CD14-positive monocyte (primary cell): ENCODE measurements at regions not wholly inside any gene's neighbourhood (a gene's known extent, or its start where the extent isn't known, plus 50 kb on each side); places are given as distances from the start of the nearest gene placed in this dataset.

Experiments used
- DNase-seq, 3 donors: peaks; one replicate each; pipeline ENCODE4 v3.0.0-alpha.2; 2011 to 2022
- H2AFZ ChIP-seq: 2 replicates; pipeline ENCODE4 v1.6.0; 2012; ENCODE audit warnings: mild to moderate bottlenecking, low read depth, low read length, inconsistent platforms; ENCODE audit not compliant: insufficient read depth, poor library complexity, severe bottlenecking
- H3K27ac ChIP-seq, 2 donors: 1 replicate in 1 of 2; 2 replicates in 1 of 2; pipeline ENCODE4 v1.5.1; 2012 to 2013; ENCODE audit warnings: low read length in 2 of 2, control low read depth in 1 of 2, inconsistent platforms in 1 of 2, low read depth in 1 of 2, mild to moderate bottlenecking in 1 of 2
- H3K27me3 ChIP-seq, 2 donors: one replicate each; pipeline versions ENCODE4 v1.6.0 to v1.6.1; 2011 to 2013; ENCODE audit warnings: low read length in 2 of 2; ENCODE audit not compliant: control insufficient read depth in 2 of 2, insufficient read depth in 2 of 2
- H3K36me3 ChIP-seq, 2 donors: replicated peaks in 1 of 2; 1 replicate in 1 of 2; 2 replicates in 1 of 2; pipeline versions ENCODE4 v1.5.1 to v1.6.1; 2012 to 2013; ENCODE audit warnings: low read length in 2 of 2, control low read depth in 1 of 2, inconsistent platforms in 1 of 2, mild to moderate bottlenecking in 1 of 2; ENCODE audit not compliant: insufficient read depth in 2 of 2, control insufficient read depth in 1 of 2
- H3K4me1 ChIP-seq, 2 donors: 1 replicate in 1 of 2; 2 replicates in 1 of 2; pipeline versions ENCODE4 v1.5.1 to v1.6.1; 2012 to 2013; ENCODE audit warnings: low read length in 2 of 2, control low read depth in 1 of 2, inconsistent platforms in 1 of 2, mild to moderate bottlenecking in 1 of 2, moderate library complexity in 1 of 2; ENCODE audit not compliant: insufficient read depth in 2 of 2, control insufficient read depth in 1 of 2
- H3K4me2 ChIP-seq: replicated peaks from 2 replicates; pipeline ENCODE3; 2012; ENCODE audit warnings: low read length, moderate library complexity, mild to moderate bottlenecking; ENCODE audit not compliant: poor library complexity, severe bottlenecking; ENCODE audit errors: extremely low read depth
- H3K4me3 ChIP-seq, 3 experiments: fragments of 200-600 bp in 1 of 3; sonication (generic) in 1 of 3; replicated peaks in 1 of 3; 1 replicate in 2 of 3; 2 replicates in 1 of 3; pipeline ENCODE4 v1.5.1; 2011 to 2013; ENCODE audit warnings: low read length in 3 of 3, mild to moderate bottlenecking in 3 of 3, control low read depth in 2 of 3, low read depth in 2 of 3, inconsistent platforms in 1 of 3, moderate library complexity in 1 of 3
- H3K79me2 ChIP-seq: 2 replicates; pipeline ENCODE4 v1.6.0; 2012; ENCODE audit warnings: mild to moderate bottlenecking, control low read depth, inconsistent platforms, low read length, moderate library complexity; ENCODE audit not compliant: insufficient read depth
- H3K9ac ChIP-seq: 2 replicates; pipeline ENCODE4 v1.6.0; 2017; ENCODE audit warnings: low read length, mild to moderate bottlenecking; ENCODE audit not compliant: insufficient read depth, poor library complexity, severe bottlenecking
- H3K9me3 ChIP-seq, 2 donors: replicated peaks in 1 of 2; 1 replicate in 1 of 2; 2 replicates in 1 of 2; pipeline versions ENCODE4 v1.5.1 to v1.6.1; 2012 to 2013; ENCODE audit warnings: low read length in 2 of 2, control low read depth in 1 of 2; ENCODE audit not compliant: control insufficient read depth in 1 of 2, insufficient read depth in 1 of 2
- H4K20me1 ChIP-seq: 2 replicates; pipeline ENCODE4 v1.6.0; 2012; ENCODE audit warnings: mild to moderate bottlenecking, low read length, control low read depth, moderate library complexity; ENCODE audit not compliant: insufficient read depth
- H3K27ac Mint-ChIP-seq, 7 donors: one replicate each; pipeline ENCODE4 v1.8.0; 2020; ENCODE audit warnings: mild to moderate bottlenecking in 7 of 7, mixed read lengths in 7 of 7, moderate library complexity in 6 of 7, inconsistent platforms in 2 of 7
- H3K27me3 Mint-ChIP-seq, 3 donors: one replicate each; pipeline ENCODE4 v1.8.0; 2021 to 2022; ENCODE audit warnings: low read depth in 3 of 3, mild to moderate bottlenecking in 3 of 3, mixed read lengths in 3 of 3, moderate library complexity in 3 of 3, inconsistent platforms in 1 of 3
- H3K36me3 Mint-ChIP-seq, 2 donors: one replicate each; pipeline ENCODE4 v1.8.0; 2020; ENCODE audit warnings: mixed read lengths in 2 of 2, inconsistent platforms in 1 of 2, mild to moderate bottlenecking in 1 of 2
- H3K4me1 Mint-ChIP-seq: one replicate; pipeline ENCODE4 v1.8.0; 2020; ENCODE audit warnings: mild to moderate bottlenecking, mixed read lengths
- H3K4me3 Mint-ChIP-seq, 2 donors: one replicate each; pipeline ENCODE4 v1.8.0; 2020; ENCODE audit warnings: mild to moderate bottlenecking in 2 of 2, mixed read lengths in 2 of 2, moderate library complexity in 1 of 2
- H3K9me3 Mint-ChIP-seq, 7 donors: one replicate each; pipeline ENCODE4 v1.8.0; 2020 to 2022; ENCODE audit warnings: mixed read lengths in 7 of 7, mild to moderate bottlenecking in 6 of 7, moderate library complexity in 6 of 7, inconsistent platforms in 2 of 7
- WGBS: methylation state at CpG from one replicate; pipeline ENCODE4 v1.1.5; 2013; ENCODE audit warnings: missing lambda C conversion rate; ENCODE audit not compliant: insufficient coverage; 5-methylcytosine and 5-hydroxymethylcytosine counted together
- intact Hi-C, 2 donors: fragments of 100-400 bp; cut with micrococcal nuclease; formaldehyde crosslinking; loops; one replicate each; pipeline versions ENCODE4 v1.15.0 to v1.15.1; 2023
- TF ChIP-seq, protein P1 (sequence below): fragments of 200-600 bp; IDR thresholded peaks from one replicate; pipeline ENCODE4 v1.8.0; 2022; ENCODE audit warnings: antibody characterized with exemption, mild to moderate bottlenecking

GRCh38 chr11:127966821-127967220 lies 620.5 kb downstream of the ETS1 start:
- no peaks in the 10 kb centered on the region for H3K27me3 ChIP-seq
- no peak overlapping the region for H2AFZ ChIP-seq
- peaks cover 0 to 8% (median 5%) of the 10 kb centered on the region in 7 donors for H3K9me3 Mint-ChIP-seq
- no peaks in the 10 kb centered on the region for H3K4me1 Mint-ChIP-seq
- no peak overlapping the region for H3K9ac ChIP-seq
- no peak for DNase-seq
- no peak overlapping the region for H3K27ac Mint-ChIP-seq
- no peak overlapping the region for H3K4me3 Mint-ChIP-seq
- intact Hi-C loops = no loop called here
- H3K79me2 ChIP-seq = no peaks in the 10 kb centered on the region
- 100% methylated on average over 1 of the region's 1 CpG for WGBS
- H3K36me3 Mint-ChIP-seq = no peaks in the 10 kb centered on the region
- no peak overlapping the region for H3K4me3 ChIP-seq
- H3K27me3 Mint-ChIP-seq = peaks cover 0 to 3% (median 0%) of the 10 kb centered on the region in 3 donors
- H3K27ac ChIP-seq = no peak overlapping the region
- H4K20me1 ChIP-seq = no peaks in the 10 kb centered on the region
- no peak overlapping the region for H3K4me2 ChIP-seq
- peaks cover 0 to 3% of the 10 kb centered on the region in 2 donors for H3K9me3 ChIP-seq
- H3K36me3 ChIP-seq = no peaks in the 10 kb centered on the region
- TF ChIP-seq, protein P1, sequence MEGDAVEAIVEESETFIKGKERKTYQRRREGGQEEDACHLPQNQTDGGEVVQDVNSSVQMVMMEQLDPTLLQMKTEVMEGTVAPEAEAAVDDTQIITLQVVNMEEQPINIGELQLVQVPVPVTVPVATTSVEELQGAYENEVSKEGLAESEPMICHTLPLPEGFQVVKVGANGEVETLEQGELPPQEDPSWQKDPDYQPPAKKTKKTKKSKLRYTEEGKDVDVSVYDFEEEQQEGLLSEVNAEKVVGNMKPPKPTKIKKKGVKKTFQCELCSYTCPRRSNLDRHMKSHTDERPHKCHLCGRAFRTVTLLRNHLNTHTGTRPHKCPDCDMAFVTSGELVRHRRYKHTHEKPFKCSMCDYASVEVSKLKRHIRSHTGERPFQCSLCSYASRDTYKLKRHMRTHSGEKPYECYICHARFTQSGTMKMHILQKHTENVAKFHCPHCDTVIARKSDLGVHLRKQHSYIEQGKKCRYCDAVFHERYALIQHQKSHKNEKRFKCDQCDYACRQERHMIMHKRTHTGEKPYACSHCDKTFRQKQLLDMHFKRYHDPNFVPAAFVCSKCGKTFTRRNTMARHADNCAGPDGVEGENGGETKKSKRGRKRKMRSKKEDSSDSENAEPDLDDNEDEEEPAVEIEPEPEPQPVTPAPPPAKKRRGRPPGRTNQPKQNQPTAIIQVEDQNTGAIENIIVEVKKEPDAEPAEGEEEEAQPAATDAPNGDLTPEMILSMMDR = no peak
- H3K4me1 ChIP-seq = no peaks in the 10 kb centered on the region

GRCh38 chr11:127965939-127966668 lies 621.3 kb downstream of the ETS1 start:
- no peaks in the 10 kb centered on the region for H3K36me3 ChIP-seq
- DNase-seq = no peak
- no peaks in the 10 kb centered on the region for H3K36me3 Mint-ChIP-seq
- H3K27ac ChIP-seq = no peak overlapping the region
- no peaks in the 10 kb centered on the region for H3K4me1 ChIP-seq
- H3K27ac Mint-ChIP-seq = no peak overlapping the region
- TF ChIP-seq, protein P1 = no peak
- H3K9me3 ChIP-seq = peaks cover 0 to 3% of the 10 kb centered on the region in 2 donors
- intact Hi-C loops = no loop called here
- H3K9me3 Mint-ChIP-seq = peaks cover 0 to 5% (median 4%) of the 10 kb centered on the region in 7 donors
- no peak overlapping the region for H3K9ac ChIP-seq
- H3K27me3 ChIP-seq = no peaks in the 10 kb centered on the region
- no peak overlapping the region for H3K4me3 Mint-ChIP-seq
- H3K4me3 ChIP-seq = no peak overlapping the region
- H4K20me1 ChIP-seq = no peaks in the 10 kb centered on the region
- peaks cover 0 to 3% (median 0%) of the 10 kb centered on the region in 3 donors for H3K27me3 Mint-ChIP-seq
- H3K4me1 Mint-ChIP-seq = no peaks in the 10 kb centered on the region
- H3K4me2 ChIP-seq = no peak overlapping the region
- no peaks in the 10 kb centered on the region for H3K79me2 ChIP-seq
- no peak overlapping the region for H2AFZ ChIP-seq
- WGBS = no CpG with 5 or more reads among the region's 2 CpGs
